Karpas-422 (cell line): ENCODE measurements at regions not wholly inside any gene's neighbourhood (a gene's known extent, or its start where the extent isn't known, plus 50 kb on each side); places are given as distances from the start of the nearest gene placed in this dataset.

Experiments
- DNase-seq: peaks from one replicate; pipeline ENCODE4 v3.0.0-alpha.2; 2015
- H2AFZ ChIP-seq: fragments of 200-600 bp; sonication (generic); 2 replicates; pipeline ENCODE4 v1.6.1; 2014; ENCODE audit warnings: antibody characterized with exemption, low read length, mixed read lengths
- H3K27ac ChIP-seq: fragments of 200-600 bp; sonication (generic); 2 replicates; pipeline ENCODE4 v1.5.1; 2014; ENCODE audit warnings: mild to moderate bottlenecking, low read length, moderate library complexity
- H3K27me3 ChIP-seq: fragments of 200-600 bp; sonication (generic); 2 replicates; pipeline ENCODE4 v1.6.1; 2014; ENCODE audit warnings: low read length, mixed read lengths
- H3K36me3 ChIP-seq: fragments of 200-600 bp; sonication (generic); 2 replicates; pipeline ENCODE4 v1.6.1; 2014; ENCODE audit warnings: low read length, mixed read lengths; ENCODE audit not compliant: insufficient read depth
- H3K4me1 ChIP-seq: fragments of 200-600 bp; sonication (generic); 2 replicates; pipeline ENCODE4 v1.6.1; 2014; ENCODE audit warnings: mild to moderate bottlenecking, low read length, mixed read lengths
- H3K4me2 ChIP-seq: fragments of 200-600 bp; sonication (generic); 2 replicates; pipeline ENCODE4 v1.6.1; 2014; ENCODE audit warnings: low read length, low read depth, mild to moderate bottlenecking; ENCODE audit not compliant: poor library complexity, severe bottlenecking
- H3K4me3 ChIP-seq: fragments of 200-600 bp; sonication (generic); 2 replicates; pipeline ENCODE4 v1.5.1; 2014; ENCODE audit warnings: mild to moderate bottlenecking, antibody characterized with exemption, low read length, mixed read lengths
- H3K79me2 ChIP-seq: fragments of 200-600 bp; sonication (generic); 2 replicates; pipeline ENCODE4 v1.6.1; 2014; ENCODE audit warnings: mild to moderate bottlenecking, low read length, mixed read lengths
- H3K9ac ChIP-seq: fragments of 200-600 bp; sonication (generic); 2 replicates; pipeline ENCODE4 v1.6.0; 2014; ENCODE audit warnings: low read length
- H3K9me2 ChIP-seq: fragments of 200-600 bp; sonication (generic), shearing (Covaris generic); replicated peaks from 2 replicates; pipeline ENCODE4 v1.6.0; 2014; ENCODE audit warnings: mild to moderate bottlenecking, low read length, moderate library complexity; ENCODE audit not compliant: insufficient read depth
- H3K9me3 ChIP-seq: fragments of 300-700, 200-600 bp; sonication (generic); 2 replicates; pipeline ENCODE4 v1.6.1; 2014; ENCODE audit warnings: low read length, mixed read lengths
- H4K20me1 ChIP-seq: fragments of 200-600 bp; sonication (generic); 2 replicates; pipeline ENCODE4 v1.6.1; 2014; ENCODE audit warnings: mild to moderate bottlenecking, antibody characterized with exemption, low read length, low read depth; ENCODE audit not compliant: insufficient read depth

DNA sequence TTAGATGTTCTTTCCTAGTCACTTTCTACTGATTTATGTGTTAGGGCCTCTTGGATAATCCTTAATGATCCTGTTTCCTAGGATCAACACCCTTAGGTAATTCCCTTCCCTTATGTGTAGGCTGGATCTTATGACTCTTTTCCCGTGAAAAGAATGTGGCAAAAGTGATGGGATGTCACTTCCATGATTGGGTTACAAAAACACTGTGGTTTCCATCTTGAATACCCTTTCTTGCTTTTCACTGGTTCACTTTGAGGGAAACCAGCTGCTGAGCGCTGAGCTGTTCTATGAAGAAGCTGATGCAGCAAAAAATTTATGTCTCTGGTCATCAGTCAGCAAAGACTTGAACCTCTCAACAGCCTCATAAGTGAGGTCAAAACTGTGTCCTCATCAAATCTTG is 609.4 kb downstream of the OLFM4 start:
- no peaks in the 10 kb centered on the region for H3K4me1 ChIP-seq
- no peak overlapping the region for H3K4me2 ChIP-seq
- no peak overlapping the region for H3K27ac ChIP-seq
- no peak overlapping the region for H3K4me3 ChIP-seq
- no peaks in the 10 kb centered on the region for H3K79me2 ChIP-seq
- no peaks in the 10 kb centered on the region for H3K9me2 ChIP-seq
- no peaks in the 10 kb centered on the region for H3K27me3 ChIP-seq
- H2AFZ ChIP-seq: no peak overlapping the region
- peaks cover 46% of the 10 kb centered on the region for H3K9me3 ChIP-seq
- no peaks in the 10 kb centered on the region for H4K20me1 ChIP-seq
- DNase-seq: no peak
- no peaks in the 10 kb centered on the region for H3K36me3 ChIP-seq
- H3K9ac ChIP-seq: no peak overlapping the region

DNA sequence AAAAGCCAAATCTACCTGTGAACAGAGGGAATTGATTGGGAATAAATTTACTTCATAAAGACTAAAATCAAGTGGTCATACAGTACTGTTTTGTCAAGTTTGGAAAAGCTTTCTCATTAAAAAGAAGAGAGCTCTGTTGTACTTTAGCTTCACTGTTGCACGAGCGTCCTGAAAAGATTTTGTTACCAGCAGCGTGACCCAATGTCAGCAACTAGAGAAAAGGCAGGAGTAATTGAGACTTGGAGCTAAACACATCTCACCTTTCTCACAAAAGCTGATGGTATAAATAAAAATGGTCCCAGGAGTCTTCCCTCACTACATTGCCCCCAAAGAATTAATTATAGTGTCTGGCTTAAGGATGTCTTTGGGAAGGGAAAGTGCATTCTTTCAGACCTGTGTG is 613.7 kb downstream of the OLFM4 start:
- no peak overlapping the region for H3K27ac ChIP-seq
- no peak overlapping the region for H3K4me2 ChIP-seq
- no peaks in the 10 kb centered on the region for H3K79me2 ChIP-seq
- H3K4me3 ChIP-seq: no peak overlapping the region
- no peaks in the 10 kb centered on the region for H3K4me1 ChIP-seq
- H3K9ac ChIP-seq: no peak overlapping the region
- H2AFZ ChIP-seq: no peak overlapping the region
- no peak for DNase-seq
- H4K20me1 ChIP-seq: no peaks in the 10 kb centered on the region
- no peaks in the 10 kb centered on the region for H3K9me2 ChIP-seq
- H3K36me3 ChIP-seq: no peaks in the 10 kb centered on the region
- H3K27me3 ChIP-seq: no peaks in the 10 kb centered on the region
- H3K9me3 ChIP-seq: peaks cover 41% of the 10 kb centered on the region

DNA sequence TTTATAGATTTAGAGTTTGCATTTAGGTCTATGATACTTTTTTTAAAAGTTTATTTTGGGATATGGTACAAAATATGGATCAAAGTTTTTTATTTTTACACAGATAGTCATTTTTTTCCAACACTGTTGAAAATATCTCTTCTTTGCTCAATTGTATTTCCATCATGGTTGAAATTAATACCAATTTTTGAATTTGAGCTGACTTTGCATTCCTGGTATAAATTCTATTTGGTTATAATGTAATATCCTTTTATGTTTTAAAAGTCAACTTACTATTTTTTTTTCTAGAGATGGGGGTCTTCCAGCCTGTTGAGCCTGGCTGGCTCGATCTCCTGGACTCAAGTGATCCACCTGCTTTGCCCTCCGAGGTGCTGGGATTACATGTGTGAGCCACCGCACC is 620.1 kb downstream of the OLFM4 start:
- no peaks in the 10 kb centered on the region for H3K9me2 ChIP-seq
- H3K4me2 ChIP-seq: no peak overlapping the region
- H3K36me3 ChIP-seq: no peaks in the 10 kb centered on the region
- no peak overlapping the region for H3K4me3 ChIP-seq
- H3K27me3 ChIP-seq: no peaks in the 10 kb centered on the region
- H3K9me3 ChIP-seq: peaks cover 39% of the 10 kb centered on the region
- H3K27ac ChIP-seq: no peak overlapping the region
- no peaks in the 10 kb centered on the region for H4K20me1 ChIP-seq
- DNase-seq: no peak
- H3K79me2 ChIP-seq: no peaks in the 10 kb centered on the region
- no peak overlapping the region for H3K9ac ChIP-seq
- H2AFZ ChIP-seq: no peak overlapping the region
- H3K4me1 ChIP-seq: no peaks in the 10 kb centered on the region

DNA sequence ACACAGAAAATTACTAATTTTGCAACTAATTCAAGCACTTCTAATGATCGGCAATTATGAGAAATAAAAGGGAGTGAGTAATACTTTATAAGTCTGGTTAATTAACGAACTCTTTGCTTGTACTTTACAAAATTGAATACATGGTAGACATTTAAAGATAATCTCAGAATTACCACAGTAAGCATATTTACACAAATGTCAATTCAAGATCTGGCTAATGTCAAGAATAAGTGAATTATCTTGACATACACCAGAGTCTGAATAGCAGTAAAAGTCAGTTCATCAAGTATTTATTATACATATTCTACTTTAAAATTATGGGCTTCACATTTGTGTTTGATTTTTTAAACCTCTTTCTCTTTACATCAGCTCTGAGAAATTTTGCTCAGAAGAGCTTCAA is 643.4 kb downstream of the OLFM4 start:
- H3K79me2 ChIP-seq: no peaks in the 10 kb centered on the region
- H3K9me2 ChIP-seq: no peaks in the 10 kb centered on the region
- DNase-seq: no peak
- H2AFZ ChIP-seq: no peak overlapping the region
- H3K4me1 ChIP-seq: no peaks in the 10 kb centered on the region
- H3K4me2 ChIP-seq: no peak overlapping the region
- no peak overlapping the region for H3K27ac ChIP-seq
- H4K20me1 ChIP-seq: no peaks in the 10 kb centered on the region
- no peak overlapping the region for H3K4me3 ChIP-seq
- H3K9me3 ChIP-seq: peaks cover 35% of the 10 kb centered on the region
- H3K9ac ChIP-seq: no peak overlapping the region
- no peaks in the 10 kb centered on the region for H3K36me3 ChIP-seq
- no peaks in the 10 kb centered on the region for H3K27me3 ChIP-seq

DNA sequence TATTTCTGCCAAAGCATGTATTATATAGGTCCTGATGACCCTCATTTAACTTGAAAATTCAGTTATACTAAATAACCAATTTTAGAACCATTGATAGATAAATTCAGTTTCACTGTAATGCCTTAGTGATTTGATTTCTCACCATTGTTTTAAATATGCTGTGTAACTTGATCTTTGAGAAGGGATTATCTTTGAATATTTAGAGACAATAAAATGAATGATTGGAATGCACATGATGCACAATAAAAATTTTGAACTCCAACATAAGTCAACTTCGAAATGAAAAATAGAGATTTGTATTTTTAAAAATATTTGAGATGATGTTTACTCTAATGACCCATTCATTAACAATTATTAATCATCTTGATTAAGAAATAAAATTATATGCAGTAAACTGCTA is 654.5 kb downstream of the OLFM4 start:
- no peak for DNase-seq
- Histone ChIP-seq H3K4me1 (no peaks in the 10 kb centered on the region), H4K20me1 (no peaks in the 10 kb centered on the region), H3K9me3 (peaks cover 43% of the 10 kb centered on the region), H3K9me2 (no peaks in the 10 kb centered on the region), H2AFZ (no peak overlapping the region), H3K4me3 (no peak overlapping the region), H3K36me3 (no peaks in the 10 kb centered on the region), H3K4me2 (no peak overlapping the region), H3K79me2 (no peaks in the 10 kb centered on the region), H3K9ac (no peak overlapping the region), H3K27me3 (no peaks in the 10 kb centered on the region), H3K27ac (no peak overlapping the region)

DNA sequence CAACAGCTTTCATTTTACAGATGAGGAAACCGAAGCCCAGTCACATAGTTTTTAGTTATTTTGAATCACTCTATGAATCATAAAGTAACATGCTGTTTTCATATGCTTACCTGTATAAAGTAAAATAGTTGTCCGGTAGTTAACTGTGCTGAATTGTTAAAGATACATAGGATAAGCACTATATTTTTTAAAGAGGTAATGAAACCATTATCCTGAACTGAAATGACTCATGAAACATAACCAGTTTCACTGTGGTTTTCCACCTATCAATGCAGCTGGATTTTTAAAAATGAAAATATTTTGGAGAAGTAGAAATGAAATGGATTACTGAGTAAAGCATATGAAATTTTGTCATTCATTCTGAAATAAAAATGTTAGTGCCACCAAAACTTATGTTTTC is 655.0 kb downstream of the OLFM4 start:
- no peak overlapping the region for H3K4me3 ChIP-seq

DNA sequence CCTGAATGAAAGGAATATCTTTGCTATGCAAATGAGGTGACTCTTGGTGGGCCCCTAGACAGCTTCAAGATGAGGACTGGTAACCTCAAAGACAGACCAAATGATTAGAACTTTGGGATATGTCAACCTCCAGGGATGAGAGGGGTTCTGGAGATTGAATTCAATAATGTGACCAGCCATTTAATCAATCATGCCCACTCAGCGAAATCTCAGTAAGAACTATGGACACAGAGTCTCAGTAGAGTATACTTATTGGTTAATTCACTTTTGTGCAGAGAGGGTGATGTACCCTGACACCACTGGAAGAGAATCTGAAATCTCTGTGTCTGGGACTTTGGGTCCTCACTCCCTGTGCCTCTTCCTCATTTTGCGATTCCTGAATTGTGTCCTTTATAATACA is 662.8 kb downstream of the OLFM4 start:
- Histone ChIP-seq H2AFZ (no peak overlapping the region), H3K27me3 (no peaks in the 10 kb centered on the region), H3K4me3 (no peak overlapping the region), H3K27ac (no peak overlapping the region), H3K4me2 (no peak overlapping the region), H4K20me1 (no peaks in the 10 kb centered on the region), H3K79me2 (no peaks in the 10 kb centered on the region), H3K36me3 (no peaks in the 10 kb centered on the region), H3K9me2 (no peaks in the 10 kb centered on the region), H3K9me3 (peaks cover 34% of the 10 kb centered on the region), H3K9ac (no peak overlapping the region), H3K4me1 (no peaks in the 10 kb centered on the region)
- DNase-seq: no peak

More for the DNA sequence above, 655.0 kb downstream of the OLFM4 start:
- no peak overlapping the region for H2AFZ ChIP-seq
- no peaks in the 10 kb centered on the region for H3K4me1 ChIP-seq
- no peaks in the 10 kb centered on the region for H4K20me1 ChIP-seq
- H3K27ac ChIP-seq: no peak overlapping the region
- no peaks in the 10 kb centered on the region for H3K79me2 ChIP-seq
- no peak overlapping the region for H3K9ac ChIP-seq
- no peak overlapping the region for H3K4me2 ChIP-seq
- no peaks in the 10 kb centered on the region for H3K27me3 ChIP-seq
- no peaks in the 10 kb centered on the region for H3K9me2 ChIP-seq
- DNase-seq: no peak
- H3K9me3 ChIP-seq: peaks cover 42% of the 10 kb centered on the region
- H3K36me3 ChIP-seq: no peaks in the 10 kb centered on the region

DNA sequence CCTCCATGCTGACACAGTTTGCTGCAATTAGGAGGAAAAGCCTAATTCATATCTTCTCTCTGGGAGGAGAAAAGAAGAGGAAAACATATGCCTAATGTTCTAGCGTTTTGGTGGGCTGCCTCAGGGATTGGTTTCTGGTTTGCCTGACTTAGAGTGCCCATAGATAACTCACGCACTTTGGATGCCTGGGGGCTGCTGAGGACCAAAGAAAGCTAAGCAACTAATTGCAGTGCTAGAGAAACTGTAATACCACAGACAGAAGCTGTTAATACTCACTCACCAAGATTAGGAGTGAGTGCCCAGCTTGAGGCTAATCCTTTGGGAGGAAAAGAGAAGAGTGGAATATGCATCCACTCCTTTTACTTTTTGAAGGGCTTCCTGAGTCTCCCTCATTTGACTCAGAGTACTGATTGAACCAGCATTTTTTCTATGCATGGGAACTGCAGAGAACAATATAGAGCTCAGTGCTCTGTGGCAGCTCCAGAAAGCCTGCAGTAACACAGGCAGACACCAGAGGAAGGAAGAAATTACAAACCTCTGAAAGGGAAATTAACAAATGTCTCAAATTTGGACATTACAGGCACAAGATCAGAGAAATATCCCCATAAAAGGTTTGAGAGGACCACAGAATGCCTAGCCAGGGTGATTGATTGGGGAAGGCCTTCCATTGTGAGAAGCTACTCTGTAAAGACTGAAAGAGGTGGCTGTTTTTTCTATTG is 666.4 kb downstream of the OLFM4 start:
- Histone ChIP-seq H3K9ac (no peak overlapping the region), H3K4me2 (no peak overlapping the region), H2AFZ (no peak overlapping the region), H3K79me2 (no peaks in the 10 kb centered on the region), H3K9me3 (peaks cover 41% of the 10 kb centered on the region), H4K20me1 (no peaks in the 10 kb centered on the region), H3K9me2 (no peaks in the 10 kb centered on the region), H3K36me3 (no peaks in the 10 kb centered on the region), H3K4me3 (no peak overlapping the region), H3K27ac (no peak overlapping the region), H3K4me1 (no peaks in the 10 kb centered on the region), H3K27me3 (no peaks in the 10 kb centered on the region)
- no peak for DNase-seq
